ENCODE measurements at regions not wholly inside any gene's neighbourhood (a gene's known extent, or its start where the extent isn't known, plus 50 kb on each side); places are given as distances from the start of the nearest gene placed in this dataset.

DNA sequence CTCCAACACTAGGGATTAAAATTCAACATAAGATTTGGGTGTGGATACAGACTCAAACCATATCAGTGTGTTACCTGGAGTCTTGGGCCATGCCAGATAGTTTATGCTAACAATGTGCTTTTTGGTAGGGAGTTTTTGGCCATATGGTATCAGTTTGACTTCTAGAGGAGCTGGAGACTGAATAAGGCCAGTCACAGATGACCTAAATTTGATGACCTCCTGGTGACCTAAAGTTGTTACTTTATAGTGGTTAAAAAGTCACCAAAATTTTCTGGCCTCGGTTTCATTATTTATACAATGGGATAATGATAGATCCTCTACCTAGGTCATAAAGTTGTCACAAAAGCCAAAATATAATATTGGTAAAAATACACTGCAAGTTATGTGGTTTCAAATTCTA is 877.1 kb downstream of the RAPGEF2 start:
- no peak overlapping the region for H3K9ac ChIP-seq (ENCODE audit: low read depth, low read length)
- H3K4me3 ChIP-seq (ENCODE audit: low read depth, low read length): no peak overlapping the region
- H3K4me1 ChIP-seq (ENCODE audit: control insufficient read depth, insufficient read depth, low read length): peaks cover 12% of the 10 kb centered on the region
- H3K27me3 ChIP-seq (ENCODE audit: control insufficient read depth, insufficient read depth, low read length): no peaks in the 10 kb centered on the region
- H3K9me3 ChIP-seq (ENCODE audit: control insufficient read depth, insufficient read depth, low read length): no peaks in the 10 kb centered on the region
- H3K36me3 ChIP-seq (ENCODE audit: control insufficient read depth, insufficient read depth, low read length): no peaks in the 10 kb centered on the region

DNA sequence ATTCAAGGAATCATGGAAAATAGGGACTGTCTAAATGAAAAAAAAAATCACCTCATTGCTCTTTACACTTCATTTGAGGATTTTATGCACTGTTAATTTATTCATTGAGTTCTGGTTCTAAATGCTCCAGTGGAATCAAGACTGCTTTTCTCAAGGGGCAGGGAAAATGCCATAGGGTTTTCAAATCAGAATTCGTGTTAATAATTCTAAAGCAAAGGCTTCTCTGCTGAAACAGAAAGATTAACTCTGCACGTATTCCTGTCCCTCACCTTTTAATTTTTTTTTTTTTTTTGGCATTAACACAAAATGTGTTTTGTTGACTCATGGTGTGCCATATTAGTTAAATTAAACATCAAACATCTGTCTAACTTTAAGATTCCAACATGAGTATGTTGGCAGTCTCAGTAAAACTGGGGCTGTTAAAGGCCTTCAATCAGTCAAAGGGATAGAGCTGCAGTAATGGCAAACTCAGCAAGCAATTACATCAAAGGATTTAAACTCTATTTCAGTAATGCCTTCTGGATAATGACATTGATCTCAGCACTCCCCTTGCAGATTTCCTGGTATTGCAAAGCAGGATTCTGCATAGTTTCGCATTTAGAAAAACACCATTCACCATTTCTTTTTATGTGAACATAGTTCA is 878.1 kb downstream of the RAPGEF2 start:
- Histone ChIP-seq H3K9ac (ENCODE audit: low read depth, low read length) (no peak overlapping the region), H3K4me1 (ENCODE audit: control insufficient read depth, insufficient read depth, low read length) (peaks cover 12% of the 10 kb centered on the region), H3K36me3 (ENCODE audit: control insufficient read depth, insufficient read depth, low read length) (no peaks in the 10 kb centered on the region), H3K9me3 (ENCODE audit: control insufficient read depth, insufficient read depth, low read length) (no peaks in the 10 kb centered on the region), H3K27me3 (ENCODE audit: control insufficient read depth, insufficient read depth, low read length) (no peaks in the 10 kb centered on the region), H3K4me3 (ENCODE audit: low read depth, low read length) (no peak overlapping the region)

- no peak overlapping the region for H3K9ac ChIP-seq (ENCODE audit: low read depth, low read length)
- H3K9me3 ChIP-seq (ENCODE audit: control insufficient read depth, insufficient read depth, low read length): no peaks in the 10 kb centered on the region
- no peaks in the 10 kb centered on the region for H3K27me3 ChIP-seq (ENCODE audit: control insufficient read depth, insufficient read depth, low read length)
- no peaks in the 10 kb centered on the region for H3K36me3 ChIP-seq (ENCODE audit: control insufficient read depth, insufficient read depth, low read length)
- no peak overlapping the region for H3K4me3 ChIP-seq (ENCODE audit: low read depth, low read length)
- peaks cover 11% of the 10 kb centered on the region for H3K4me1 ChIP-seq (ENCODE audit: control insufficient read depth, insufficient read depth, low read length)
These were observed 878.6 kb downstream of the RAPGEF2 start for GRCh38 chr4:159981469-159981856.

DNA sequence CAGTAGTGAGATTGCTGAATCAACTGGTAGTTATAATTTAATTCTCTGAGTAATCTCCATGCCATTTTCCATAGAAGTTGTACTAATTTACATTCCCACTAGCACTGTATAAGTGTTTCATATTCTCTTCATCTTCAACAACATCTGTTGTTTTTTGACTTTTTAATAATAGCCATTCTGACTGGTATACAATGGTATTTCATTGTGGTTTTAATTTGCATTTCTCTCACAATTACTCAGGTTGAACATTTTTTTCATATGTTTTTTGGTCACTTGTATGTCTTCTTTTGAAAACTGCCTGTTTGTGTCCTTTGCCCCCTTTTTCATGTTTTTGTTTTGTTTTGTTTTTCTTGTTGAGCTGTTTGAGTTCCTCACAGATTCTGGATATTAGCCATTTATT is 880.2 kb downstream of the RAPGEF2 start:
- Histone ChIP-seq H3K9ac (ENCODE audit: low read depth, low read length) (no peak overlapping the region), H3K4me3 (ENCODE audit: low read depth, low read length) (no peak overlapping the region), H3K9me3 (ENCODE audit: control insufficient read depth, insufficient read depth, low read length) (no peaks in the 10 kb centered on the region), H3K4me1 (ENCODE audit: control insufficient read depth, insufficient read depth, low read length) (peaks cover 9% of the 10 kb centered on the region), H3K36me3 (ENCODE audit: control insufficient read depth, insufficient read depth, low read length) (no peaks in the 10 kb centered on the region), H3K27me3 (ENCODE audit: control insufficient read depth, insufficient read depth, low read length) (no peaks in the 10 kb centered on the region)

DNA sequence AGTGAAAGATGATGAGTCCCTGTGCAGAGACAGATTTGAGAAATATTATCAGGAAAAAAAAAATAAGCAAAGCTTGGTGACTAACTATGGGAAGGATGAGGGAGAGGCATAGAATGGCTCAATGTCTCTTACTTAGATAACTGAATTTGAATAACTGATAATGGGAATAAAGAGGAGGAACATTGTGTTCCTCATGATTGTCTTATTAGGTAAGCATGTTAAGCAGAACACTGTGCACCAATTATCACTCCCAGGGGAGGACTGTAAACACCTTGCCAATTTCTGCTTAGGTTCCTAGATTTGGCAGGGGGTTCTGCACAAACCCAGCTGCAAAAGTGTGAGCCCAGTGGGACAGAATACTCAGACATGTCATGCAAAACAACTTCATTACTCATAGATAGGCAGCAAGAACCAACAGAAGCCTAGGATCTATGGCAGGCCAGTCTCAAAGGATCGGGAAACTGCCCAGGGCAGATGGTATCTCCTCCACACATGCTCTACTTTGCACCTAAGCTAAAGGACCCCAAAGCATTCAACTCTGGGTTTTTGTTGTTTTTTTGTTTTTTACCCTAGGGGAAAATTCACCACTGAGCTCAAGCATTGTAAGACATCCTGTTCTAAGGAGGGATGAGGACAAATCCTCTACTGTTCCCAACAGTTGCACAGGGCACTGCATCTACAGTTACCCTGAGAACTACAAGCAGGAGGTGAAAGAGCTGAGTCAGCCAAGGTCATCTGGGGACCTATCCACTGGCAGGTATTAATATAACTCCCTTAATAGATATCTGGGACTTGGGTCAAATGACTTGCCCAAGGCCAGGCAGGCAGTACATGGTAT is 907.0 kb downstream of the RAPGEF2 start:
- no peak overlapping the region for H3K4me3 ChIP-seq (ENCODE audit: low read depth, low read length)
- no peaks in the 10 kb centered on the region for H3K36me3 ChIP-seq (ENCODE audit: control insufficient read depth, insufficient read depth, low read length)

DNA sequence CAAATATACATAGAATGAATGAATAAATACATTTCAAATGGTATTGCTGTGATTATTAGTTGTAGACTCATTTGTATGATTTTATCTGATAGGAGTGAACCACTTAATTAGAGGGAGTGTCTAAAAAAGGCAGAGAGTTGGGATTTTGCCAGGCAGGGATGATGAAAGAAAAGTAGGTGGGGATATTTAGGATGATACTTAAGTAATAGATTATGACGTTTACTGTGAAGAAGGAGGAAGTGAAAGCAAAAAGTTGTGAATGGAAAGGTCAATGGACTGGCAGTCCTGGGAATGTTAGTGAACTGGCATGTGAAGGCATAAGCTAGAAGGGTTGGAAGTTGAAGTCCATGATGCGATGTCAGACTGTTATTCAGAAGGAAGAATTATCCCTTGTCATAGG is 917.1 kb downstream of the RAPGEF2 start:
- Histone ChIP-seq H3K9me3 (ENCODE audit: control insufficient read depth, insufficient read depth, low read length) (no peaks in the 10 kb centered on the region), H3K4me1 (ENCODE audit: control insufficient read depth, insufficient read depth, low read length) (no peaks in the 10 kb centered on the region), H3K27me3 (ENCODE audit: control insufficient read depth, insufficient read depth, low read length) (no peaks in the 10 kb centered on the region), H3K9ac (ENCODE audit: low read depth, low read length) (no peak overlapping the region), H3K36me3 (ENCODE audit: control insufficient read depth, insufficient read depth, low read length) (no peaks in the 10 kb centered on the region), H3K4me3 (ENCODE audit: low read depth, low read length) (no peak overlapping the region)

More for the DNA sequence above, 907.0 kb downstream of the RAPGEF2 start:
- H3K9ac ChIP-seq (ENCODE audit: low read depth, low read length): no peak overlapping the region
- no peaks in the 10 kb centered on the region for H3K9me3 ChIP-seq (ENCODE audit: control insufficient read depth, insufficient read depth, low read length)
- H3K27me3 ChIP-seq (ENCODE audit: control insufficient read depth, insufficient read depth, low read length): no peaks in the 10 kb centered on the region
- no peaks in the 10 kb centered on the region for H3K4me1 ChIP-seq (ENCODE audit: control insufficient read depth, insufficient read depth, low read length)

GRCh38 chr4:160020804-160021203 is 917.9 kb downstream of the RAPGEF2 start:
- Histone ChIP-seq H3K4me1 (ENCODE audit: control insufficient read depth, insufficient read depth, low read length) (no peaks in the 10 kb centered on the region), H3K9me3 (ENCODE audit: control insufficient read depth, insufficient read depth, low read length) (no peaks in the 10 kb centered on the region), H3K9ac (ENCODE audit: low read depth, low read length) (no peak overlapping the region), H3K27me3 (ENCODE audit: control insufficient read depth, insufficient read depth, low read length) (no peaks in the 10 kb centered on the region), H3K36me3 (ENCODE audit: control insufficient read depth, insufficient read depth, low read length) (no peaks in the 10 kb centered on the region), H3K4me3 (ENCODE audit: low read depth, low read length) (no peak overlapping the region)

- no peak overlapping the region for H3K9ac ChIP-seq (ENCODE audit: low read depth, low read length)
- no peaks in the 10 kb centered on the region for H3K9me3 ChIP-seq (ENCODE audit: control insufficient read depth, insufficient read depth, low read length)
- H3K4me3 ChIP-seq (ENCODE audit: low read depth, low read length): no peak overlapping the region
- no peaks in the 10 kb centered on the region for H3K4me1 ChIP-seq (ENCODE audit: control insufficient read depth, insufficient read depth, low read length)
- no peaks in the 10 kb centered on the region for H3K36me3 ChIP-seq (ENCODE audit: control insufficient read depth, insufficient read depth, low read length)
- H3K27me3 ChIP-seq (ENCODE audit: control insufficient read depth, insufficient read depth, low read length): no peaks in the 10 kb centered on the region
These were observed 919.0 kb downstream of the RAPGEF2 start for GRCh38 chr4:160021870-160022269.

DNA sequence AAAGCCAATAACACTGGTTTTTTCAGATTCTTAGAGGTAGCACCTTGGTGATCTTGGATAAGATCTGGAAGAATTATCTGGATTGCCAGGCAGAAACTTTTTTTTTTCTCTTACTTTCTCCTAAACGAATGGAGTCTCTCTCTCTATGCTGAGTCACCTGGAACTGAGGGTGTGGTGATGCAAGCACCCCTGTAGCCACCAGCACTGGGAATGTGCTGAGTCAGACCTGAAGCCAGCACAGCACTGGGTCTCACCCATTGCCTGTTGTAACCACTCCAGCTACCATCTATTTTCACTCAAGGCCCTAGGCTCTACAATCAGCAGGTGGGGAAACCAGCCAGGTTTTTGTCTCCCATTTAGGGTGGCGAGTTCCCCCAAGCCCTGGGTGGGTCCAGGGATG is 923.8 kb downstream of the RAPGEF2 start:
- Histone ChIP-seq H3K4me3 (ENCODE audit: low read depth, low read length) (no peak overlapping the region), H3K27me3 (ENCODE audit: control insufficient read depth, insufficient read depth, low read length) (no peaks in the 10 kb centered on the region), H3K4me1 (ENCODE audit: control insufficient read depth, insufficient read depth, low read length) (no peaks in the 10 kb centered on the region), H3K36me3 (ENCODE audit: control insufficient read depth, insufficient read depth, low read length) (no peaks in the 10 kb centered on the region), H3K9ac (ENCODE audit: low read depth, low read length) (no peak overlapping the region), H3K9me3 (ENCODE audit: control insufficient read depth, insufficient read depth, low read length) (no peaks in the 10 kb centered on the region)

DNA sequence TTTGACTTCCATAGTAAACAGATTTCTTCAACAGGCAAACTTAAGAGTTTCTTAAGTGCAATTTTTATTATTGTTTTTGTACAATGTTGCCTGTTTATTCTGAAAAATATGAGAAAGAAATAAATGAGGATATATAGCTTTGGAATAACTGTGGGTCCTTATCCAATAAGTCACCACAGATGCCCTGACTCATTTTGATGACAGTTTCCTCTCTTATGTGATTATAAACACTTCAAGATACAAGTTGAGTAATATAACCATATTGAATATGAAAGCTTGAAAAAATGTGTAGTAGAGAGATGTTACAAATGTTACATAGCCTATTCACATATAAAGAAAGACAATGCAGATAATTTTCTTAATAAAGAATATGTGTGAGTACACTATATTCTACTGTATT is 931.6 kb downstream of the RAPGEF2 start:
- H3K4me1 ChIP-seq (ENCODE audit: control insufficient read depth, insufficient read depth, low read length): no peaks in the 10 kb centered on the region
- no peaks in the 10 kb centered on the region for H3K9me3 ChIP-seq (ENCODE audit: control insufficient read depth, insufficient read depth, low read length)
- H3K4me3 ChIP-seq (ENCODE audit: low read depth, low read length): no peak overlapping the region
- no peaks in the 10 kb centered on the region for H3K27me3 ChIP-seq (ENCODE audit: control insufficient read depth, insufficient read depth, low read length)
- no peaks in the 10 kb centered on the region for H3K36me3 ChIP-seq (ENCODE audit: control insufficient read depth, insufficient read depth, low read length)
- no peak overlapping the region for H3K9ac ChIP-seq (ENCODE audit: low read depth, low read length)

DNA sequence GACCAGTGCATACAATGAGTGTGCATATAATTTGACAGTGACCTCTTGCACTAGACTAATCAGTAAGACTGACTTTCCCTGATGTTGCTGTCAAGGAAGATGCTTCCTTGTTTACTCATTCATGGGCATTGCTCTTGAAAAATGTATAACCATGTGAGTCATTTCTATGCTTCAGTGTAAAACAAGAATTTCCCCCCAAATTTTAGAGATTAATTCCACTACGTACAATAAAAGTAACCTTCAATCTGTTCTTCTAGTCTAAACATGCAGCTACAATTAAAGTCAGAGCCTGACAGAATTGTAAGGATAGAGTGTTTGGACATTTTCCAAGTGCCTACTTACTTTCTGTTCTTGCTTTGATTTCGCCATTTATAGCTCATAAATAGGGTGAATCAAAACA is 935.7 kb downstream of the RAPGEF2 start:
- Histone ChIP-seq H3K36me3 (ENCODE audit: control insufficient read depth, insufficient read depth, low read length) (no peaks in the 10 kb centered on the region), H3K4me3 (ENCODE audit: low read depth, low read length) (no peak overlapping the region), H3K9me3 (ENCODE audit: control insufficient read depth, insufficient read depth, low read length) (no peaks in the 10 kb centered on the region), H3K9ac (ENCODE audit: low read depth, low read length) (no peak overlapping the region), H3K4me1 (ENCODE audit: control insufficient read depth, insufficient read depth, low read length) (no peaks in the 10 kb centered on the region), H3K27me3 (ENCODE audit: control insufficient read depth, insufficient read depth, low read length) (no peaks in the 10 kb centered on the region)

- no peak overlapping the region for H3K9ac ChIP-seq (ENCODE audit: low read depth, low read length)
- no peaks in the 10 kb centered on the region for H3K27me3 ChIP-seq (ENCODE audit: control insufficient read depth, insufficient read depth, low read length)
- H3K4me3 ChIP-seq (ENCODE audit: low read depth, low read length): no peak overlapping the region
- H3K4me1 ChIP-seq (ENCODE audit: control insufficient read depth, insufficient read depth, low read length): no peaks in the 10 kb centered on the region
- no peaks in the 10 kb centered on the region for H3K9me3 ChIP-seq (ENCODE audit: control insufficient read depth, insufficient read depth, low read length)
- no peaks in the 10 kb centered on the region for H3K36me3 ChIP-seq (ENCODE audit: control insufficient read depth, insufficient read depth, low read length)
These were observed 941.8 kb downstream of the RAPGEF2 start for GRCh38 chr4:160044693-160045092.

All from iPS-15b (cell line).